Astrocyte of the spinal cord (primary cell): ENCODE measurements at regions not wholly inside any gene's neighbourhood (a gene's known extent, or its start where the extent isn't known, plus 50 kb on each side); places are given as distances from the start of the nearest gene placed in this dataset.

ENCODE experiments used
- DNase-seq: peaks from one replicate; pipeline ENCODE4 v3.0.0; 2011; ENCODE audit warnings: low read depth, low spot score
- H3K4me3 ChIP-seq: 2 replicates; pipeline ENCODE4 v1.5.1; 2011; ENCODE audit warnings: low read depth, mild to moderate bottlenecking, low read length, moderate library complexity
- in situ Hi-C: cut with HindIII; loops from 2 replicates; pipeline ENCODE4 v1.10.0; 2017; ENCODE audit warnings: low sequenced_read_pairs
- TF ChIP-seq, protein P1 (sequence below): IDR thresholded peaks from 2 replicates; pipeline ENCODE4 v1.5.1; 2012; ENCODE audit warnings: low read depth, mild to moderate bottlenecking, low read length, inconsistent platforms

DNA sequence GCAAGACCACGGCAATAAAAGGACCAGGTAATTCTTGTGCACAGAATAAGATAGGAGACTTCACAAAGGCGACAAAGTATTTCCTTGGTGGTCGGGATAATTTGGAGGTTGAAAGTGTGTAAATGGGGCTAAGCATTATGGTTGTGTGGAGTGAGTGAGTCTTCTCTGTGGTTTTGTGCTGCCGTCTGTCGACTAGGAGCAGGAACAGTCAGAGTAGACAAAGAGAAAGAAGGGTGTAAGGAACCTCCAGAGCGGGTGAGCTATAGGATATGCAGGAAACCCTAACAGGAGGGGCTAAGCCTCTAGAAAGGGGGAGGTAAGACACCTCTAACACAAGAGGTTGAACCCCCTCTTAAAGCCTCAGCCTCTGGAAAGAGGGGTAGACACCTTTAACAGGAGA, 201.6 kb downstream of the SH2D4B start:
- H3K4me3 ChIP-seq = no peak overlapping the region
- DNase-seq = no peak
- in situ Hi-C loops = no loop called here
- TF ChIP-seq, protein P1, sequence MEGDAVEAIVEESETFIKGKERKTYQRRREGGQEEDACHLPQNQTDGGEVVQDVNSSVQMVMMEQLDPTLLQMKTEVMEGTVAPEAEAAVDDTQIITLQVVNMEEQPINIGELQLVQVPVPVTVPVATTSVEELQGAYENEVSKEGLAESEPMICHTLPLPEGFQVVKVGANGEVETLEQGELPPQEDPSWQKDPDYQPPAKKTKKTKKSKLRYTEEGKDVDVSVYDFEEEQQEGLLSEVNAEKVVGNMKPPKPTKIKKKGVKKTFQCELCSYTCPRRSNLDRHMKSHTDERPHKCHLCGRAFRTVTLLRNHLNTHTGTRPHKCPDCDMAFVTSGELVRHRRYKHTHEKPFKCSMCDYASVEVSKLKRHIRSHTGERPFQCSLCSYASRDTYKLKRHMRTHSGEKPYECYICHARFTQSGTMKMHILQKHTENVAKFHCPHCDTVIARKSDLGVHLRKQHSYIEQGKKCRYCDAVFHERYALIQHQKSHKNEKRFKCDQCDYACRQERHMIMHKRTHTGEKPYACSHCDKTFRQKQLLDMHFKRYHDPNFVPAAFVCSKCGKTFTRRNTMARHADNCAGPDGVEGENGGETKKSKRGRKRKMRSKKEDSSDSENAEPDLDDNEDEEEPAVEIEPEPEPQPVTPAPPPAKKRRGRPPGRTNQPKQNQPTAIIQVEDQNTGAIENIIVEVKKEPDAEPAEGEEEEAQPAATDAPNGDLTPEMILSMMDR = no peak

DNA sequence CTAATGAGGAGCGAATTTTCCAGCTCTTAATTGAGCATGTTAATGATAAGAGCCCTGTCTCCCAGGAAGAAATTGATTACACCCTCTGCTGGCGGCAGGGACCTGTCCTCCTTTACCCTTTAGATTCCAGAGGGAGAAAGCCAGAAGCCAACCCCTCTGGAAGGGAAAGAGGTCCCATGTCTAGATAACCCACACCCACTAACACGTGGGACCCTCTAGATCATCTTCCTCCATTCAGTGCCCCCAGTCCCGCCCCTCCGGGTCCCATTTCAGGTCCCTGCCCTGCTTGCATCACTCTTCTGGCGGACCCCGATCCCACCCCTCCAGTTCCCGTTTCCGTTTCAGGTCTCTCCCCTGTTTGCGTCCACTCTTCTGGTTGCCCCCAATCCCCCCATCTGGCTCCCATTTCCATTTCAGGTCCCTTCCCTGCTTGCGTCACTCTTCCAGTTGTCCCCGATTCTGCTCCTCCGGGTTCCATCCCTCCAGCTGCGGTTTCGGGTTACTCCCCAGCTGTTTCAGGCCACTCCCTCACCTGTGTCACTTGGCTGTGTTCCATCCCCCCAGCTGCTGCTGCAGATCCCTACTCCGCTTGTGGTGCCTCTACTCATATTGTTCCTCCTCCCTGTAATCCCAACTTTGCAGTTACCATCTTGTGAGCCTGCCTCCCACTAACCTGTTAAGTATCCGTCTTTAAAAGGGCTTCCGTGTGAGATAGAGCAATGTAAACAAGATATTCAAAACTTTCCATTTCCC, 202.4 kb downstream of the SH2D4B start:
- in situ Hi-C loops = no loop called here
- TF ChIP-seq, protein P1 = no peak
- DNase-seq = no peak
- no peak overlapping the region for H3K4me3 ChIP-seq

GRCh38 chr10:80741278-80741677, 203.6 kb downstream of the SH2D4B start:
- no peak overlapping the region for H3K4me3 ChIP-seq
- in situ Hi-C loops = no loop called here
- DNase-seq = no peak
- TF ChIP-seq, protein P1 = no peak

DNA sequence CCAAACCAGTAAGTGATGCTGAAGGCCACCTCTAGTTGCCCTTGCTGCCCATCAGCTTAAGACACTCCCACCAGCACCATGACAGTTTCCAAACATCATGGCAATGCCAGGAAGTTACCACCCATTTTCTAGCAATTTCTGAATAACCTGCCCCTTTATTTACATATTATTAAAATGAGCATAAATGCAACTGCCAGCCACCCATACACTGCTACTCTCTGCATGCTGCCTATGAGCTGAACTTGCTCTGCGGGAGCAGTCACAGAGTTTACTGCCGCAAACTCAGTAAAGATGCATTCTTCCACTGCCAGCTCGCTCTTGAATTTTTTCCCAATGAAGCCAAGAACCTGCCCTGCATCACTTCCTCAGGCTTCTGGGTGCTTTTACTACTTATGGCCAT, 212.6 kb downstream of the SH2D4B start:
- no peak overlapping the region for H3K4me3 ChIP-seq
- DNase-seq = no peak
- TF ChIP-seq, protein P1 = no peak
- in situ Hi-C loops = no loop called here

- TF ChIP-seq, protein P1 = no peak
- no peak for DNase-seq
- H3K4me3 ChIP-seq = no peak overlapping the region
- in situ Hi-C loops = no loop called here
These were observed 214.2 kb downstream of the SH2D4B start for GRCh38 chr10:80751940-80752339.

GRCh38 chr10:80753612-80754011, 215.9 kb downstream of the SH2D4B start:
- TF ChIP-seq, protein P1 = no peak
- in situ Hi-C loops = no loop called here

More at GRCh38 chr10:80753612-80754011, 215.9 kb downstream of the SH2D4B start:
- no peak overlapping the region for H3K4me3 ChIP-seq
- DNase-seq = no peak
